HG03196 (cell line): ENCODE measurements at regions not wholly inside any gene's neighbourhood (a gene's known extent, or its start where the extent isn't known, plus 50 kb on each side); places are given as distances from the start of the nearest gene placed in this dataset.

ENCODE experiments used
- ATAC-seq: cut with Tn5 transposase; IDR thresholded peaks from one replicate; pipeline ENCODE4 v1.9.1; 2021; ENCODE audit not compliant: unreplicated experiment

- no peak for ATAC-seq
These were observed 50.5 kb upstream of the HSPA12A start for GRCh38 chr10:116792817-116793216.

GRCh38 chr10:116796469-116796868 lies 52.8 kb upstream of the ENO4 start:
- ATAC-seq, result no peak

- ATAC-seq, result peak; percentile 84
These were observed 52.3 kb upstream of the ENO4 start for GRCh38 chr10:116796910-116797513.

- ATAC-seq, result no peak
These were observed 50.4 kb upstream of the ENO4 start for GRCh38 chr10:116798859-116799258.
